ENCODE measurements at regions not wholly inside any gene's neighbourhood (a gene's known extent, or its start where the extent isn't known, plus 50 kb on each side); places are given as distances from the start of the nearest gene placed in this dataset.

GRCh38 chr5:124692950-124693349, 53.5 kb downstream of the ZNF608 start:
- DNase-seq, result no peak

GRCh38 chr5:124692324-124692723, 54.1 kb downstream of the ZNF608 start:
- no peak for DNase-seq

- no peak for DNase-seq
Observed at GRCh38 chr5:124689653-124690052, 56.8 kb downstream of the ZNF608 start.

GRCh38 chr5:124686239-124687004, 60.0 kb downstream of the ZNF608 start:
- no peak for DNase-seq

GRCh38 chr5:124685404-124685930, 61.0 kb downstream of the ZNF608 start:
- DNase-seq, result no peak

- no peak for DNase-seq
Observed at GRCh38 chr5:124683917-124684555, 62.4 kb downstream of the ZNF608 start.

- no peak for DNase-seq
Observed at GRCh38 chr5:124679578-124680199, 66.8 kb downstream of the ZNF608 start.

GRCh38 chr5:124678922-124679519, 67.4 kb downstream of the ZNF608 start:
- no peak for DNase-seq

GRCh38 chr5:124678468-124678867, 68.0 kb downstream of the ZNF608 start:
- DNase-seq, result no peak

GRCh38 chr5:124677374-124678351, 68.8 kb downstream of the ZNF608 start:
- no peak for DNase-seq

- DNase-seq, result no peak
Observed at GRCh38 chr5:124675931-124676846, 70.2 kb downstream of the ZNF608 start.

- no peak for DNase-seq
Observed at GRCh38 chr5:124671193-124671592, 75.2 kb downstream of the ZNF608 start.

GRCh38 chr5:124670722-124671184, 75.7 kb downstream of the ZNF608 start:
- no peak for DNase-seq

GRCh38 chr5:124669956-124670721, 76.3 kb downstream of the ZNF608 start:
- no peak for DNase-seq

GRCh38 chr5:124669300-124669648, 77.2 kb downstream of the ZNF608 start:
- no peak for DNase-seq

- DNase-seq, result no peak
Observed at GRCh38 chr5:124668353-124669299, 77.8 kb downstream of the ZNF608 start.

- no peak for DNase-seq
Observed at GRCh38 chr5:124665625-124666024, 80.8 kb downstream of the ZNF608 start.

GRCh38 chr5:124665035-124665434, 81.4 kb downstream of the ZNF608 start:
- DNase-seq, result no peak

- DNase-seq, result no peak
Observed at GRCh38 chr5:124664287-124664686, 82.2 kb downstream of the ZNF608 start.

Measured in stimulated activated CD4-positive, alpha-beta T cell treated with anti-CD3 and anti-CD28 coated beads, Interleukin-4, amount 100 ng/mL, for 24 hours (primary cell).